ENCODE measurements at regions not wholly inside any gene's neighbourhood (a gene's known extent, or its start where the extent isn't known, plus 50 kb on each side); places are given as distances from the start of the nearest gene placed in this dataset.

- TF ChIP-seq POLR2AphosphoS5 (IDR thresholded peaks at IDR 0.05) (no peak), CTCF (IDR thresholded peaks at IDR 0.05; ENCODE audit: poor library complexity, severe bottlenecking) (no peak), REST (IDR thresholded peaks at IDR 0.05; ENCODE audit: borderline replicate concordance) (no peak), EZH2 (IDR thresholded peaks at IDR 0.05; ENCODE audit: borderline replicate concordance, insufficient read depth, low read length, poor library complexity, severe bottlenecking) (no peak), EP300 (conservative IDR thresholded peaks at IDR 0.05; ENCODE audit: poor library complexity, severe bottlenecking) (no peak), MXI1 (conservative IDR thresholded peaks at IDR 0.05; ENCODE audit: poor library complexity, severe bottlenecking) (no peak)
Measured at GRCh38 chr13:72244788-72245187, 377.8 kb upstream of the DACH1 start.

Measured in neural cell (in vitro differentiated cells).